ENCODE measurements at regions not wholly inside any gene's neighbourhood (a gene's known extent, or its start where the extent isn't known, plus 50 kb on each side); places are given as distances from the start of the nearest gene placed in this dataset.

- TF ChIP-seq POLR2A (IDR thresholded peaks at IDR 0.05; ENCODE audit: low read length) (no peak), GATA1 (IDR thresholded peaks at IDR 0.05; ENCODE audit: low read depth, low read length) (no peak)
Observed at GRCh38 chr16:73420676-73421075, 372.7 kb upstream of the ZFHX3 start.
